ENCODE measurements at regions not wholly inside any gene's neighbourhood (a gene's known extent, or its start where the extent isn't known, plus 50 kb on each side); places are given as distances from the start of the nearest gene placed in this dataset.

GRCh38 chr18:31247574-31248199, 70.3 kb upstream of the DSG1 start:
- Histone ChIP-seq H4K20me1 (replicated peaks; ENCODE audit: insufficient read depth) (no peaks in the 10 kb centered on the region), H3F3A (replicated peaks; ENCODE audit: low read depth) (no peaks in the 10 kb centered on the region), H3K9me2 (ENCODE audit: insufficient read depth) (no peaks in the 10 kb centered on the region), H3K4me1 (ENCODE audit: insufficient read depth) (peaks cover 19% of the 10 kb centered on the region), H3K36me3 (ENCODE audit: insufficient read depth) (no peaks in the 10 kb centered on the region), H3K4me3 (no peak overlapping the region), H2AFZ (no peak overlapping the region), H3K79me2 (replicated peaks; ENCODE audit: insufficient read depth) (no peaks in the 10 kb centered on the region), H3K27me3 (ENCODE audit: insufficient read depth) (no peaks in the 10 kb centered on the region), H3K27ac (ENCODE audit: low read depth) (no peak overlapping the region), H3K4me2 (no peak overlapping the region)
- ATAC-seq (no peak), DNase-seq (ENCODE audit: low spot score) (no peak)
- H3K9me3 Mint-ChIP-seq, result no peaks in the 10 kb centered on the region
- peaks cover 3% of the 10 kb centered on the region for H3K27me3 Mint-ChIP-seq (ENCODE audit: insufficient read depth, low read depth, poor library complexity)
- H3K36me3 Mint-ChIP-seq (ENCODE audit: low read depth), result no peaks in the 10 kb centered on the region
- H3K4me1 Mint-ChIP-seq, result peaks cover 37% of the 10 kb centered on the region
- no peak overlapping the region for H3K27ac Mint-ChIP-seq
- no peak for TF ChIP-seq JUNB (IDR thresholded peaks at IDR 0.05; ENCODE audit: unreplicated experiment)
- no peak for TF ChIP-seq CTCF (conservative IDR thresholded peaks at IDR 0.05; ENCODE audit: low read depth in 2 of 2)
- no peak for TF ChIP-seq ZNF331 (CRISPR knock-in tag; IDR thresholded peaks at IDR 0.05; ENCODE audit: low read depth)
- TF ChIP-seq STAT1 (IDR thresholded peaks at IDR 0.05; ENCODE audit: unreplicated experiment), result no peak
- TF ChIP-seq POLR2AphosphoS5 (IDR thresholded peaks at IDR 0.05; ENCODE audit: low read depth), result no peak
- TF ChIP-seq REST (IDR thresholded peaks at IDR 0.05; ENCODE audit: unreplicated experiment), result no peak
- no peak for TF ChIP-seq NANOG (IDR thresholded peaks at IDR 0.05; ENCODE audit: borderline replicate concordance)
- TF ChIP-seq EZH2phosphoT487 (IDR thresholded peaks at IDR 0.05; ENCODE audit: unreplicated experiment), result no peak
- no peak for TF ChIP-seq CREB1 (CRISPR knock-in tag; IDR thresholded peaks at IDR 0.05; ENCODE audit: low read depth)
- no peak for TF ChIP-seq ZNF462 (CRISPR knock-in tag; IDR thresholded peaks at IDR 0.05)
- TF ChIP-seq ZNF114 (CRISPR knock-in tag; IDR thresholded peaks at IDR 0.05), result no peak
- TF ChIP-seq EZH2 (IDR thresholded peaks at IDR 0.05; ENCODE audit: low read depth, unreplicated experiment), result no peak
- no peak for TF ChIP-seq ETS1 (IDR thresholded peaks at IDR 0.05)
- no peak overlapping the region for H3K4me3 Mint-ChIP-seq
